Neural crest cell (in vitro differentiated cells): ENCODE measurements at regions not wholly inside any gene's neighbourhood (a gene's known extent, or its start where the extent isn't known, plus 50 kb on each side); places are given as distances from the start of the nearest gene placed in this dataset.

ENCODE experiments used
- DNase-seq: peaks from one replicate; pipeline ENCODE4 v3.0.0; 2021; ENCODE audit warnings: low read depth, mixed read lengths, low spot score
- H3K27ac Mint-ChIP-seq: one replicate; pipeline ENCODE4 v1.8.0; 2021; ENCODE audit warnings: mild to moderate bottlenecking, mixed read lengths; ENCODE audit not compliant: unreplicated experiment
- H3K27me3 Mint-ChIP-seq: 2 replicates; pipeline ENCODE4 v1.8.0; 2021; ENCODE audit warnings: low read depth, mild to moderate bottlenecking, mixed read lengths
- H3K36me3 Mint-ChIP-seq: 2 replicates; pipeline ENCODE4 v1.8.0; 2021; ENCODE audit warnings: low read depth, mild to moderate bottlenecking, mixed read lengths
- H3K4me1 Mint-ChIP-seq: 2 replicates; pipeline ENCODE4 v1.8.0; 2021; ENCODE audit warnings: mixed read lengths
- H3K4me3 Mint-ChIP-seq: one replicate; pipeline ENCODE4 v1.8.0; 2021; ENCODE audit warnings: mild to moderate bottlenecking, mixed read lengths
- H3K9me3 Mint-ChIP-seq: 2 replicates; pipeline ENCODE4 v1.8.0; 2021; ENCODE audit warnings: mixed read lengths
- TF ChIP-seq, protein P1 (sequence below): fragments of 200-600 bp; sonication (generic); conservative IDR thresholded peaks from 2 replicates; pipeline ENCODE4 v1.5.0; 2021; ENCODE audit warnings: antibody characterized with exemption, mild to moderate bottlenecking

DNA sequence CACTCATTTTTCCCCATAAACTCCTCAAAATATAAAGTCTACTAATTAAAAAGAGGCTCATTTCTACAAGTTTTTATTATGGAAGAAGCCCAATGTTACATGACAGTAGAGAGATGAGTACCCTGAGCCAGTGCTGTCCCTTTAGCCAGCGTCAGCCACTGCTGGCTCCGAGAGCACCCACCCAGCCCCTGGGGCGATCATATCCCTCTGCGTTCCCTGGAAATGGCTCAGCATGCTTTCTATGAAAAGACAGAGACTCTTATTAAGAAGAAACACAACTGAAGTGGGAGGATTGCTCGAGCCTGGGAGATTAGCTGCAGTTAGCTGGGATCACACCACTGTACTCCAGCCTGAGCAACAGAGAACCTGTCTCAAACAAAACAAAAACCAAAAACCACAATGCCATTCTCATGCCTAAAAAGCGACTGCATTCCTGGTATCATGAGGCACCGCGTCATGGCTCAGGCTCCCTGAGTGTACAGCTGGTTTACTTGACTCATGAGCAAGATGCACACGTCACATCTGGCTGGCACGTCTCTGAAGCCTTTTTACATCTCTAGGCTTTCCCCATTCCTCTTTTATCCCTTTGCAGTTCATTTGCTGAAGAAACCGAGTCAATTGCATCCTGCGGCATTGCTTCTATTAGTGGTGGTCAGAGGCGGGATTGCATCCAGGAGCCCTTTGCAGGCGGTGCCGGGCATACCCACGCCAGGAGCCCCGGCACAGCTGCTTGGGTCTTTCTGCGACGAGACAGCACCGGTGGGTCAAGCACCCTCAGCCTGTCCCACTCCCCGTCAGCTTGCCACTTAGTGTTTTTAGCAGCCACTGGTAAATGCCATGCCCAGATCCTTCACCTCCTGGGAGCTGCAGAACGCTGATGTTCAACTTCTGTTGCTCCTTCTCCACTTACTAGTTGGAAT, 119.9 kb downstream of the CTTN start:
- Mint-ChIP-seq H3K9me3 (peaks cover 3% of the 10 kb centered on the region), H3K4me3 (no peak overlapping the region), H3K4me1 (peaks cover 49% of the 10 kb centered on the region), H3K27ac (no peak overlapping the region), H3K36me3 (peaks cover 5% of the 10 kb centered on the region), H3K27me3 (no peaks in the 10 kb centered on the region)
- TF ChIP-seq, protein P1, sequence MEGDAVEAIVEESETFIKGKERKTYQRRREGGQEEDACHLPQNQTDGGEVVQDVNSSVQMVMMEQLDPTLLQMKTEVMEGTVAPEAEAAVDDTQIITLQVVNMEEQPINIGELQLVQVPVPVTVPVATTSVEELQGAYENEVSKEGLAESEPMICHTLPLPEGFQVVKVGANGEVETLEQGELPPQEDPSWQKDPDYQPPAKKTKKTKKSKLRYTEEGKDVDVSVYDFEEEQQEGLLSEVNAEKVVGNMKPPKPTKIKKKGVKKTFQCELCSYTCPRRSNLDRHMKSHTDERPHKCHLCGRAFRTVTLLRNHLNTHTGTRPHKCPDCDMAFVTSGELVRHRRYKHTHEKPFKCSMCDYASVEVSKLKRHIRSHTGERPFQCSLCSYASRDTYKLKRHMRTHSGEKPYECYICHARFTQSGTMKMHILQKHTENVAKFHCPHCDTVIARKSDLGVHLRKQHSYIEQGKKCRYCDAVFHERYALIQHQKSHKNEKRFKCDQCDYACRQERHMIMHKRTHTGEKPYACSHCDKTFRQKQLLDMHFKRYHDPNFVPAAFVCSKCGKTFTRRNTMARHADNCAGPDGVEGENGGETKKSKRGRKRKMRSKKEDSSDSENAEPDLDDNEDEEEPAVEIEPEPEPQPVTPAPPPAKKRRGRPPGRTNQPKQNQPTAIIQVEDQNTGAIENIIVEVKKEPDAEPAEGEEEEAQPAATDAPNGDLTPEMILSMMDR, result no peak
- no peak for DNase-seq

- no peaks in the 10 kb centered on the region for H3K9me3 Mint-ChIP-seq
These were observed 120.8 kb downstream of the CTTN start for GRCh38 chr11:70519117-70519516.

DNA sequence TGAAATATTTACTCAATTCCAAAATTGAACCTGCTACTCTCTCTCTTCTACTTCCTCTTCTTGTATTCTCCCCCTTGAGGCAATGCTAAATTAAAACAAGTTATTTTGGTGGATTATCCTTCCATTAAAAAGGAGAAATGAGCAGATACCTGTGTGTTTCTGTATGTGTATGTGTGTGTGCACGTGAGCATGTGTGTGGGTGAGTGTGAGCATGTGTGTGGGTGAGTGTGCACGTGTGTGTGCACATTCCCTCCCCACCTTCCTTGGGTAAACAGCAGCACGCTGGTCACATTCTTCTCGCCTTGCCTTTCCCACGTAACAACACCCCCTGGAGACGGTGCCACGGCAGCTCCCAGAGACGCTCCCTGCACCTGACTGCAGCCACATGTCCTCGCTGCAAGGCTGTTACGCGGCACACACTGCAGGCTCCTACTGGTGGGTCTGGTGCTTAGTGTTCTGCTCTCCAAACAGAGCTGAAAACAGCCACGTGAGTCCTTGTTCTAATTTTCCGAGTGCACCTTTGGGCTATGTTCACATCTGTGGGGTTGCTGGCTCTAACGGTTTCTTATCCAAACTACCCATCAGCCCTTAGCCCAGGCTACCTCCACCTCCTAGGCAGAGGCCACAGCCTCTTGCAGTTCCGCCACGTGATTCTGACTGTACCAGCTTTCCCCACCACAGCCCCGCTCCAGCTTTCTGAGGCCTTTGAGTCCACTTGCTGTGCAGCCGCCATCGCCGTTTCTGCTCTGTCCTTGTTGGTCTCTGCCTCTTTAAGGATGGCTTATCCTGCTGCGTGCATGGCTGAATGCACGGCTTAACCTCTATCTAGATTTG, 123.4 kb downstream of the CTTN start:
- TF ChIP-seq, protein P1, result no peak
- Mint-ChIP-seq H3K4me3 (no peak overlapping the region), H3K27ac (no peak overlapping the region), H3K9me3 (no peaks in the 10 kb centered on the region), H3K27me3 (no peaks in the 10 kb centered on the region), H3K36me3 (no peaks in the 10 kb centered on the region), H3K4me1 (peaks cover 67% of the 10 kb centered on the region)
- DNase-seq, result no peak

More at GRCh38 chr11:70519117-70519516, 120.8 kb downstream of the CTTN start:
- no peak overlapping the region for H3K4me3 Mint-ChIP-seq
- TF ChIP-seq, protein P1, result no peak
- H3K27me3 Mint-ChIP-seq, result no peaks in the 10 kb centered on the region
- H3K36me3 Mint-ChIP-seq, result peaks cover 5% of the 10 kb centered on the region
- peaks cover 58% of the 10 kb centered on the region for H3K4me1 Mint-ChIP-seq
- H3K27ac Mint-ChIP-seq, result no peak overlapping the region
- no peak for DNase-seq

DNA sequence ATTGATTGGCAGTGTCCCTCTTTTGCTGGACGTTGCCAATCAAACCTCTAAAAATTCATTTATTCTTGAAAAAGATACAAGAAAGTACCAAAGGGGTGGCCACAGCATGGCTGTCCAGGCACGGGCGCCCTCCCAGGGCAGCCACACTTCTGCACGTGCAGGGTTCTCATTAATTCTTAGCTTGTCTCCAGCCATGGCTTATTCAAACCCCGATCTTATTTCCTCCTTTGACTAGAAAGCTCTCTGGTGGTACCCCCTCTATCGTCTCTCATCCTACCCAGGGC, 123.9 kb downstream of the CTTN start:
- no peak for DNase-seq
- Mint-ChIP-seq H3K4me1 (peaks cover 67% of the 10 kb centered on the region), H3K9me3 (no peaks in the 10 kb centered on the region), H3K36me3 (no peaks in the 10 kb centered on the region), H3K4me3 (peak overlapping the region; percentile 41), H3K27me3 (no peaks in the 10 kb centered on the region), H3K27ac (no peak overlapping the region)
- TF ChIP-seq, protein P1, result no peak

- no peaks in the 10 kb centered on the region for H3K36me3 Mint-ChIP-seq
- no peaks in the 10 kb centered on the region for H3K9me3 Mint-ChIP-seq
- H3K27ac Mint-ChIP-seq, result no peak overlapping the region
- H3K27me3 Mint-ChIP-seq, result no peaks in the 10 kb centered on the region
- TF ChIP-seq, protein P1, result peak; percentile 46
- peaks cover 62% of the 10 kb centered on the region for H3K4me1 Mint-ChIP-seq
- peak overlapping the region; percentile 41 for H3K4me3 Mint-ChIP-seq
- peak; percentile 34 for DNase-seq
These were observed 124.4 kb downstream of the CTTN start for GRCh38 chr11:70522593-70523311.
